Endodermal cell (in vitro differentiated cells): ENCODE measurements at regions not wholly inside any gene's neighbourhood (a gene's known extent, or its start where the extent isn't known, plus 50 kb on each side); places are given as distances from the start of the nearest gene placed in this dataset.

Experiments used
- DNase-seq: peaks from one replicate; pipeline ENCODE4 v3.0.0-alpha.2; 2017
- H3K27ac ChIP-seq: 2 replicates; pipeline ENCODE4 v1.5.1; 2013; ENCODE audit warnings: mild to moderate bottlenecking, low read depth, low read length, moderate library complexity
- H3K27me3 ChIP-seq: 2 replicates; pipeline ENCODE4 v1.6.1; 2013; ENCODE audit warnings: mild to moderate bottlenecking, low read length, moderate library complexity; ENCODE audit not compliant: insufficient read depth, control insufficient read depth, poor library complexity, severe bottlenecking
- H3K36me3 ChIP-seq: 2 replicates; pipeline ENCODE4 v1.7.0; 2013; ENCODE audit warnings: mild to moderate bottlenecking, low read length, moderate library complexity; ENCODE audit not compliant: control insufficient read depth, insufficient read depth
- H3K4me1 ChIP-seq: one replicate; pipeline ENCODE4 v1.7.0; 2013; ENCODE audit warnings: low read length; ENCODE audit not compliant: control insufficient read depth, insufficient read depth
- H3K4me3 ChIP-seq: 2 replicates; pipeline ENCODE4 v1.5.1; 2013; ENCODE audit warnings: mild to moderate bottlenecking, low read length, moderate library complexity
- H3K9ac ChIP-seq: 2 replicates; pipeline ENCODE4 v1.6.1; 2013; ENCODE audit warnings: mild to moderate bottlenecking, low read length, moderate library complexity; ENCODE audit not compliant: poor library complexity, severe bottlenecking; ENCODE audit errors: extremely low read depth
- H3K9me3 ChIP-seq: 2 replicates; pipeline ENCODE4 v1.6.1; 2013; ENCODE audit warnings: mild to moderate bottlenecking, low read length, moderate library complexity; ENCODE audit not compliant: control insufficient read depth
- H3K27ac Mint-ChIP-seq: 2 replicates; pipeline ENCODE4 v1.8.0; 2020; ENCODE audit warnings: mixed read lengths
- H3K27me3 Mint-ChIP-seq: 2 replicates; pipeline ENCODE4 v1.8.0; 2021; ENCODE audit warnings: mild to moderate bottlenecking, mixed read lengths; ENCODE audit not compliant: insufficient read depth
- H3K36me3 Mint-ChIP-seq: 2 replicates; pipeline ENCODE4 v1.8.0; 2020; ENCODE audit warnings: low read depth, mixed read lengths
- H3K4me1 Mint-ChIP-seq: 2 replicates; pipeline ENCODE4 v1.8.0; 2020; ENCODE audit warnings: mixed read lengths
- H3K4me3 Mint-ChIP-seq: 2 replicates; pipeline ENCODE4 v1.8.0; 2020; ENCODE audit warnings: mild to moderate bottlenecking, moderate library complexity, mixed read lengths
- H3K9me3 Mint-ChIP-seq: 2 replicates; pipeline ENCODE4 v1.8.0; 2020; ENCODE audit warnings: mild to moderate bottlenecking, mixed read lengths
- CTCF ChIP-seq: fragments of 200-600 bp; sonication (generic); conservative IDR thresholded peaks from 2 replicates; pipeline ENCODE4 v1.5.0; 2021; ENCODE audit warnings: antibody characterized with exemption, mild to moderate bottlenecking
- WGBS, 2 experiments: methylation state at CpG; one replicate each; pipeline versions ENCODE4 v1.1.5 to v1.1.7; 2013; ENCODE audit warnings: missing lambda C conversion rate in 2 of 2, mixed read lengths in 1 of 2; ENCODE audit not compliant: insufficient coverage in 1 of 2, insufficient read length in 1 of 2; 5-methylcytosine and 5-hydroxymethylcytosine counted together

- Histone ChIP-seq H3K4me3 (no peak overlapping the region), H3K9me3 (no peaks in the 10 kb centered on the region), H3K9ac (no peak overlapping the region), H3K4me1 (no peaks in the 10 kb centered on the region), H3K27ac (no peak overlapping the region), H3K36me3 (no peaks in the 10 kb centered on the region), H3K27me3 (no peaks in the 10 kb centered on the region)
- H3K27me3 Mint-ChIP-seq, result no peaks in the 10 kb centered on the region
- 97 to 100% methylated on average over 2 to 3 of the region's 3 CpGs for WGBS, 2 experiments
- peaks cover 8% of the 10 kb centered on the region for H3K9me3 Mint-ChIP-seq
- H3K4me3 Mint-ChIP-seq, result no peak overlapping the region
- H3K27ac Mint-ChIP-seq, result no peak overlapping the region
- no peaks in the 10 kb centered on the region for H3K36me3 Mint-ChIP-seq
- no peak for DNase-seq
- peaks cover 3% of the 10 kb centered on the region for H3K4me1 Mint-ChIP-seq
- TF ChIP-seq CTCF, result no peak
Observed at GRCh38 chr4:176872461-176872860, 79.7 kb upstream of the VEGFC start.

GRCh38 chr4:176874721-176875445 lies 82.2 kb upstream of the VEGFC start:
- Mint-ChIP-seq H3K36me3 (no peaks in the 10 kb centered on the region), H3K27me3 (no peaks in the 10 kb centered on the region), H3K27ac (no peak overlapping the region), H3K9me3 (peaks cover 8% of the 10 kb centered on the region), H3K4me3 (no peak overlapping the region), H3K4me1 (peaks cover 3% of the 10 kb centered on the region)
- H3K4me3 ChIP-seq, result no peak overlapping the region
- H3K9ac ChIP-seq, result no peak overlapping the region
- TF ChIP-seq CTCF, result no peak
- H3K4me1 ChIP-seq, result no peaks in the 10 kb centered on the region
- WGBS, 2 experiments, result 90 to 92% methylated on average over 4 to 10 of the region's 10 CpGs
- DNase-seq, result no peak
- H3K36me3 ChIP-seq, result no peaks in the 10 kb centered on the region
- no peaks in the 10 kb centered on the region for H3K27me3 ChIP-seq
- H3K27ac ChIP-seq, result peak overlapping the region; percentile 11
- no peaks in the 10 kb centered on the region for H3K9me3 ChIP-seq

GRCh38 chr4:176875446-176875930 lies 82.8 kb upstream of the VEGFC start:
- Histone ChIP-seq H3K9ac (no peak overlapping the region), H3K9me3 (no peaks in the 10 kb centered on the region), H3K4me3 (no peak overlapping the region), H3K27me3 (no peaks in the 10 kb centered on the region), H3K27ac (peak overlapping the region; percentile 11), H3K4me1 (no peaks in the 10 kb centered on the region), H3K36me3 (no peaks in the 10 kb centered on the region)
- DNase-seq, result peak; percentile 47
- H3K4me3 Mint-ChIP-seq, result no peak overlapping the region
- no peak for TF ChIP-seq CTCF
- H3K27me3 Mint-ChIP-seq, result no peaks in the 10 kb centered on the region
- H3K27ac Mint-ChIP-seq, result no peak overlapping the region
- H3K9me3 Mint-ChIP-seq, result peaks cover 5% of the 10 kb centered on the region
- H3K36me3 Mint-ChIP-seq, result no peaks in the 10 kb centered on the region
- WGBS, 2 experiments, result 63 to 67% methylated on average over 2 of the region's 2 CpGs
- peaks cover 3% of the 10 kb centered on the region for H3K4me1 Mint-ChIP-seq
